IMR-90 (cell line): ENCODE measurements at regions not wholly inside any gene's neighbourhood (a gene's known extent, or its start where the extent isn't known, plus 50 kb on each side); places are given as distances from the start of the nearest gene placed in this dataset.

Experiments used
- ATAC-seq: fragments of 200-7000 bp; cut with Tn5 transposase; 2 replicates; pipeline ENCODE4 v1.9.1; 2020; ENCODE audit warnings: low read depth, mild to moderate bottlenecking, moderate library complexity
- BruUV-seq: library from RNA; stranded (reverse); fragments of 400-500 nt; replicated peaks from 2 replicates; lab custom pipeline; 2021; lab: Mats Ljungman, UMichigan
- CTCF ChIA-PET: fragments of 300-600 bp; formaldehyde crosslinking; extraction: SDS; loops from one replicate; lab custom pipeline; 2021; ENCODE audit warnings: antibody characterized with exemption; lab: Yijun Ruan, JAX
- POLR2A ChIA-PET: fragments of 300-600 bp; sonication (Branson Sonifier 250); formaldehyde crosslinking; loops from one replicate; lab custom pipeline; 2022; ENCODE audit warnings: antibody characterized with exemption; ENCODE audit not compliant: unreplicated experiment; lab: Charles Lee
- DNase-seq: peaks from one replicate; pipeline ENCODE4 v3.0.0; 2013
- H2AFZ ChIP-seq: replicated peaks from 2 replicates; pipeline ENCODE3; 2013; ENCODE audit warnings: low read length, mild to moderate bottlenecking; ENCODE audit not compliant: poor library complexity
- H2AK5ac ChIP-seq: 2 replicates; pipeline ENCODE4 v1.6.1; 2013; ENCODE audit warnings: low read depth, low read length, inconsistent platforms
- H2AK9ac ChIP-seq: replicated peaks from 2 replicates; pipeline ENCODE3; 2013; ENCODE audit warnings: mild to moderate bottlenecking, low read depth, low read length, moderate library complexity; ENCODE audit not compliant: poor library complexity
- H2BK120ac ChIP-seq: 2 replicates; pipeline ENCODE4 v1.6.1; 2013; ENCODE audit warnings: low read depth, low read length, inconsistent platforms
- H2BK15ac ChIP-seq: 3 replicates; pipeline ENCODE4 v1.6.1; 2013; ENCODE audit warnings: low read depth, low read length, inconsistent platforms
- H2BK20ac ChIP-seq: 2 replicates; pipeline ENCODE4 v1.6.1; 2013; ENCODE audit warnings: low read depth, mild to moderate bottlenecking, inconsistent platforms, low read length, moderate library complexity
- H2BK5ac ChIP-seq: 2 replicates; pipeline ENCODE4 v1.6.1; 2013; ENCODE audit warnings: mild to moderate bottlenecking, low read depth, low read length, inconsistent platforms; ENCODE audit not compliant: poor library complexity, severe bottlenecking
- H3K14ac ChIP-seq: replicated peaks from 2 replicates; pipeline ENCODE4 v1.6.1; 2013; ENCODE audit warnings: low read depth, low read length, inconsistent platforms
- H3K18ac ChIP-seq: 2 replicates; pipeline ENCODE4 v1.6.1; 2013; ENCODE audit warnings: low read depth, low read length, control low read depth
- H3K23ac ChIP-seq: 2 replicates; pipeline ENCODE4 v1.6.1; 2013; ENCODE audit warnings: low read depth, low read length, inconsistent platforms
- H3K27ac ChIP-seq: 2 replicates; pipeline ENCODE4 v1.5.1; 2013; ENCODE audit warnings: mild to moderate bottlenecking, control low read depth, low read length; ENCODE audit not compliant: insufficient read depth
- H3K27me3 ChIP-seq: 2 replicates; pipeline ENCODE4 v1.6.1; 2013; ENCODE audit warnings: low read length; ENCODE audit not compliant: control insufficient read depth, insufficient read depth
- H3K36me3 ChIP-seq: 2 replicates; pipeline ENCODE4 v1.6.1; 2013; ENCODE audit warnings: low read length, mixed read lengths; ENCODE audit not compliant: control insufficient read depth, insufficient read depth
- H3K4ac ChIP-seq: 2 replicates; pipeline ENCODE4 v1.6.1; 2013; ENCODE audit warnings: low read depth, low read length, inconsistent platforms
- H3K4me1 ChIP-seq: 2 replicates; pipeline ENCODE4 v1.6.1; 2013; ENCODE audit warnings: low read length, mixed read lengths; ENCODE audit not compliant: control insufficient read depth, insufficient read depth
- H3K4me2 ChIP-seq: 2 replicates; pipeline ENCODE4 v1.6.1; 2013; ENCODE audit warnings: low read depth, mild to moderate bottlenecking, control low read depth, low read length, moderate library complexity
- H3K4me3 ChIP-seq: 2 replicates; pipeline ENCODE4 v1.5.1; 2013; ENCODE audit warnings: low read depth, mild to moderate bottlenecking, control low read depth, low read length, moderate library complexity; ENCODE audit not compliant: insufficient read depth
- H3K56ac ChIP-seq: 2 replicates; pipeline ENCODE4 v1.6.1; 2013; ENCODE audit warnings: low read length, inconsistent platforms; ENCODE audit not compliant: insufficient read depth; ENCODE audit errors: extremely low read depth
- H3K79me1 ChIP-seq, 2 experiments: 2 replicates each; pipeline ENCODE4 v1.6.1; 2013; ENCODE audit warnings: low read length in 2 of 2, inconsistent platforms in 1 of 2, low read depth in 1 of 2
- H3K9ac ChIP-seq: 2 replicates; pipeline ENCODE4 v1.6.1; 2013; ENCODE audit warnings: low read depth, low read length, control low read depth
- H3K9me1 ChIP-seq: 2 replicates; pipeline ENCODE4 v1.6.1; 2013; ENCODE audit warnings: low read length, inconsistent platforms; ENCODE audit not compliant: insufficient read depth
- H3K9me3 ChIP-seq: 2 replicates; pipeline ENCODE4 v1.6.1; 2013; ENCODE audit warnings: low read length; ENCODE audit not compliant: control insufficient read depth, insufficient read depth
- H4K20me1 ChIP-seq: 2 replicates; pipeline ENCODE4 v1.6.1; 2013; ENCODE audit warnings: low read length, inconsistent platforms; ENCODE audit not compliant: insufficient read depth
- H4K5ac ChIP-seq: 2 replicates; pipeline ENCODE4 v1.6.1; 2013; ENCODE audit warnings: mild to moderate bottlenecking, low read depth, low read length, control low read depth
- H4K8ac ChIP-seq, 2 experiments: 2 replicates each; pipeline ENCODE4 v1.6.1; 2013; ENCODE audit warnings: low read depth in 2 of 2, low read length in 2 of 2, control low read depth in 1 of 2, inconsistent platforms in 1 of 2
- H4K91ac ChIP-seq: 2 replicates; pipeline ENCODE4 v1.6.1; 2013; ENCODE audit warnings: low read depth, low read length, inconsistent platforms; ENCODE audit not compliant: insufficient read depth
- CEBPB ChIP-seq: IDR thresholded peaks from 2 replicates; pipeline ENCODE4 v1.6.1; 2012; ENCODE audit warnings: low read depth, low read length, improper control_type of control experiment
- CTCF ChIP-seq: conservative IDR thresholded peaks from 2 replicates; pipeline ENCODE4 v1.5.1; 2012; ENCODE audit warnings: mild to moderate bottlenecking, low read depth, low read length, improper control_type of control experiment
- MAFK ChIP-seq: IDR thresholded peaks from 2 replicates; pipeline ENCODE4 v1.6.1; 2012; ENCODE audit warnings: low read depth, low read length, improper control_type of control experiment
- MAZ ChIP-seq: IDR thresholded peaks from 2 replicates; pipeline ENCODE4 v1.6.1; 2012; ENCODE audit warnings: low read depth, mild to moderate bottlenecking, low read length, improper control_type of control experiment, moderate library complexity, borderline replicate concordance
- RAD21 ChIP-seq: IDR thresholded peaks from 2 replicates; pipeline ENCODE4 v1.6.1; 2012; ENCODE audit warnings: low read length, improper control_type of control experiment
- RFX5 ChIP-seq: IDR thresholded peaks from 2 replicates; pipeline ENCODE4 v1.8.0; 2012; ENCODE audit warnings: low read depth, mild to moderate bottlenecking, low read length, moderate library complexity
- SMC3 ChIP-seq: fragments of 150-350 bp; IDR thresholded peaks from 2 replicates; pipeline ENCODE4 v1.6.1; 2016; ENCODE audit warnings: low read depth, mild to moderate bottlenecking, antibody characterized with exemption, low read length, moderate library complexity
- WGBS, 2 experiments: methylation state at CpG; one replicate each; pipeline versions ENCODE4 v1.1.5 to v1.1.7; 2013; ENCODE audit warnings: missing lambda C conversion rate in 2 of 2; ENCODE audit not compliant: insufficient read length in 1 of 2; ENCODE audit errors: extremely low coverage in 2 of 2; 5-methylcytosine and 5-hydroxymethylcytosine counted together
- dilution Hi-C: fragments of 300-500 bp; cut with HindIII; formaldehyde crosslinking; loops from one replicate; pipeline ENCODE4 v1.14.3; 2018; ENCODE audit warnings: low sequenced_read_pairs; ENCODE audit not compliant: unreplicated experiment
- in situ Hi-C: fragments of 300-500 bp; cut with MboI; formaldehyde crosslinking; loops from 3 replicates; pipeline ENCODE4 v1.14.3; 2019; ENCODE audit warnings: low sequenced_read_pairs, inconsistent platforms, mixed read lengths
- intact Hi-C: fragments of 100-400 bp; cut with micrococcal nuclease; formaldehyde crosslinking; loops from 2 replicates; pipeline ENCODE4 v1.10.0; 2022
- TF ChIP-seq, protein P1 (sequence below): fragments of 150-350 bp; IDR thresholded peaks from 2 replicates; pipeline ENCODE4 v1.6.1; 2016; ENCODE audit warnings: low read depth, mild to moderate bottlenecking, low read length, moderate library complexity, borderline replicate concordance
- TF ChIP-seq, protein P2 (sequence below): fragments of 150-350 bp; IDR thresholded peaks from 2 replicates; pipeline ENCODE4 v1.6.1; 2017; ENCODE audit warnings: mild to moderate bottlenecking, antibody characterized with exemption, low read length, low read depth

GRCh38 chr10:83545901-83546391 lies 593.4 kb upstream of the GHITM start:
- Histone ChIP-seq H3K79me1 (no peaks in the 10 kb centered on the region), H3K23ac (no peak overlapping the region), H3K36me3 (no peaks in the 10 kb centered on the region), H4K20me1 (no peaks in the 10 kb centered on the region), H3K14ac (no peak overlapping the region), H2AFZ (no peak overlapping the region), H3K9me1 (no peaks in the 10 kb centered on the region), H4K91ac (no peak overlapping the region), H2BK120ac (no peak overlapping the region), H3K27me3 (no peaks in the 10 kb centered on the region), H3K18ac (no peak overlapping the region), H2BK5ac (no peak overlapping the region), H4K5ac (no peak overlapping the region), H3K27ac (no peak overlapping the region), H3K4me3 (no peak overlapping the region), H2AK5ac (no peak overlapping the region), H2AK9ac (no peak overlapping the region), H3K4me1 (no peaks in the 10 kb centered on the region), H3K56ac (no peak overlapping the region), H3K9me3 (peaks cover 4% of the 10 kb centered on the region), H2BK15ac (no peak overlapping the region), H2BK20ac (no peak overlapping the region), H3K9ac (no peak overlapping the region), H3K4me2 (no peak overlapping the region), H3K4ac (no peak overlapping the region), H4K8ac (no peak overlapping the region)
- DNase-seq = no peak
- dilution Hi-C loops (no loop called here), in situ Hi-C loops (no loop called here), intact Hi-C loops (no loop called here)
- ChIA-PET POLR2A (no interaction called here), CTCF (no interaction called here)
- TF ChIP-seq, protein P1, sequence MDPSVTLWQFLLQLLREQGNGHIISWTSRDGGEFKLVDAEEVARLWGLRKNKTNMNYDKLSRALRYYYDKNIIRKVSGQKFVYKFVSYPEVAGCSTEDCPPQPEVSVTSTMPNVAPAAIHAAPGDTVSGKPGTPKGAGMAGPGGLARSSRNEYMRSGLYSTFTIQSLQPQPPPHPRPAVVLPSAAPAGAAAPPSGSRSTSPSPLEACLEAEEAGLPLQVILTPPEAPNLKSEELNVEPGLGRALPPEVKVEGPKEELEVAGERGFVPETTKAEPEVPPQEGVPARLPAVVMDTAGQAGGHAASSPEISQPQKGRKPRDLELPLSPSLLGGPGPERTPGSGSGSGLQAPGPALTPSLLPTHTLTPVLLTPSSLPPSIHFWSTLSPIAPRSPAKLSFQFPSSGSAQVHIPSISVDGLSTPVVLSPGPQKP = no peak
- TF ChIP-seq CEBPB = no peak
- TF ChIP-seq RFX5 = no peak
- TF ChIP-seq RAD21 = no peak
- TF ChIP-seq MAZ = no peak
- TF ChIP-seq CTCF = no peak
- no peak for TF ChIP-seq SMC3
- TF ChIP-seq MAFK = no peak
- TF ChIP-seq, protein P2, sequence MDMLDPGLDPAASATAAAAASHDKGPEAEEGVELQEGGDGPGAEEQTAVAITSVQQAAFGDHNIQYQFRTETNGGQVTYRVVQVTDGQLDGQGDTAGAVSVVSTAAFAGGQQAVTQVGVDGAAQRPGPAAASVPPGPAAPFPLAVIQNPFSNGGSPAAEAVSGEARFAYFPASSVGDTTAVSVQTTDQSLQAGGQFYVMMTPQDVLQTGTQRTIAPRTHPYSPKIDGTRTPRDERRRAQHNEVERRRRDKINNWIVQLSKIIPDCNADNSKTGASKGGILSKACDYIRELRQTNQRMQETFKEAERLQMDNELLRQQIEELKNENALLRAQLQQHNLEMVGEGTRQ = no peak
- no TSS peak for BruUV-seq
- WGBS, 2 experiments = no CpG with 5 or more reads among the region's 4 CpGs
- ATAC-seq = no peak
